CD14-positive monocyte (primary cell): ENCODE measurements at regions not wholly inside any gene's neighbourhood (a gene's known extent, or its start where the extent isn't known, plus 50 kb on each side); places are given as distances from the start of the nearest gene placed in this dataset.

ENCODE experiments used
- DNase-seq, 3 donors: peaks; one replicate each; pipeline ENCODE4 v3.0.0-alpha.2; 2011 to 2022
- H2AFZ ChIP-seq: 2 replicates; pipeline ENCODE4 v1.6.0; 2012; ENCODE audit warnings: mild to moderate bottlenecking, low read depth, low read length, inconsistent platforms; ENCODE audit not compliant: insufficient read depth, poor library complexity, severe bottlenecking
- H3K27ac ChIP-seq, 2 donors: 1 replicate in 1 of 2; 2 replicates in 1 of 2; pipeline ENCODE4 v1.5.1; 2012 to 2013; ENCODE audit warnings: low read length in 2 of 2, control low read depth in 1 of 2, inconsistent platforms in 1 of 2, low read depth in 1 of 2, mild to moderate bottlenecking in 1 of 2
- H3K27me3 ChIP-seq, 2 donors: one replicate each; pipeline versions ENCODE4 v1.6.0 to v1.6.1; 2011 to 2013; ENCODE audit warnings: low read length in 2 of 2; ENCODE audit not compliant: control insufficient read depth in 2 of 2, insufficient read depth in 2 of 2
- H3K36me3 ChIP-seq, 2 donors: replicated peaks in 1 of 2; 1 replicate in 1 of 2; 2 replicates in 1 of 2; pipeline versions ENCODE4 v1.5.1 to v1.6.1; 2012 to 2013; ENCODE audit warnings: low read length in 2 of 2, control low read depth in 1 of 2, inconsistent platforms in 1 of 2, mild to moderate bottlenecking in 1 of 2; ENCODE audit not compliant: insufficient read depth in 2 of 2, control insufficient read depth in 1 of 2
- H3K4me1 ChIP-seq, 2 donors: 1 replicate in 1 of 2; 2 replicates in 1 of 2; pipeline versions ENCODE4 v1.5.1 to v1.6.1; 2012 to 2013; ENCODE audit warnings: low read length in 2 of 2, control low read depth in 1 of 2, inconsistent platforms in 1 of 2, mild to moderate bottlenecking in 1 of 2, moderate library complexity in 1 of 2; ENCODE audit not compliant: insufficient read depth in 2 of 2, control insufficient read depth in 1 of 2
- H3K4me2 ChIP-seq: replicated peaks from 2 replicates; pipeline ENCODE3; 2012; ENCODE audit warnings: low read length, moderate library complexity, mild to moderate bottlenecking; ENCODE audit not compliant: poor library complexity, severe bottlenecking; ENCODE audit errors: extremely low read depth
- H3K4me3 ChIP-seq, 3 experiments: fragments of 200-600 bp in 1 of 3; sonication (generic) in 1 of 3; replicated peaks in 1 of 3; 1 replicate in 2 of 3; 2 replicates in 1 of 3; pipeline ENCODE4 v1.5.1; 2011 to 2013; ENCODE audit warnings: low read length in 3 of 3, mild to moderate bottlenecking in 3 of 3, control low read depth in 2 of 3, low read depth in 2 of 3, inconsistent platforms in 1 of 3, moderate library complexity in 1 of 3
- H3K79me2 ChIP-seq: 2 replicates; pipeline ENCODE4 v1.6.0; 2012; ENCODE audit warnings: mild to moderate bottlenecking, control low read depth, inconsistent platforms, low read length, moderate library complexity; ENCODE audit not compliant: insufficient read depth
- H3K9ac ChIP-seq: 2 replicates; pipeline ENCODE4 v1.6.0; 2017; ENCODE audit warnings: low read length, mild to moderate bottlenecking; ENCODE audit not compliant: insufficient read depth, poor library complexity, severe bottlenecking
- H3K9me3 ChIP-seq, 2 donors: replicated peaks in 1 of 2; 1 replicate in 1 of 2; 2 replicates in 1 of 2; pipeline versions ENCODE4 v1.5.1 to v1.6.1; 2012 to 2013; ENCODE audit warnings: low read length in 2 of 2, control low read depth in 1 of 2; ENCODE audit not compliant: control insufficient read depth in 1 of 2, insufficient read depth in 1 of 2
- H4K20me1 ChIP-seq: 2 replicates; pipeline ENCODE4 v1.6.0; 2012; ENCODE audit warnings: mild to moderate bottlenecking, low read length, control low read depth, moderate library complexity; ENCODE audit not compliant: insufficient read depth
- H3K27ac Mint-ChIP-seq, 7 donors: one replicate each; pipeline ENCODE4 v1.8.0; 2020; ENCODE audit warnings: mild to moderate bottlenecking in 7 of 7, mixed read lengths in 7 of 7, moderate library complexity in 6 of 7, inconsistent platforms in 2 of 7
- H3K27me3 Mint-ChIP-seq, 3 donors: one replicate each; pipeline ENCODE4 v1.8.0; 2021 to 2022; ENCODE audit warnings: low read depth in 3 of 3, mild to moderate bottlenecking in 3 of 3, mixed read lengths in 3 of 3, moderate library complexity in 3 of 3, inconsistent platforms in 1 of 3
- H3K36me3 Mint-ChIP-seq, 2 donors: one replicate each; pipeline ENCODE4 v1.8.0; 2020; ENCODE audit warnings: mixed read lengths in 2 of 2, inconsistent platforms in 1 of 2, mild to moderate bottlenecking in 1 of 2
- H3K4me1 Mint-ChIP-seq: one replicate; pipeline ENCODE4 v1.8.0; 2020; ENCODE audit warnings: mild to moderate bottlenecking, mixed read lengths
- H3K4me3 Mint-ChIP-seq, 2 donors: one replicate each; pipeline ENCODE4 v1.8.0; 2020; ENCODE audit warnings: mild to moderate bottlenecking in 2 of 2, mixed read lengths in 2 of 2, moderate library complexity in 1 of 2
- H3K9me3 Mint-ChIP-seq, 7 donors: one replicate each; pipeline ENCODE4 v1.8.0; 2020 to 2022; ENCODE audit warnings: mixed read lengths in 7 of 7, mild to moderate bottlenecking in 6 of 7, moderate library complexity in 6 of 7, inconsistent platforms in 2 of 7
- WGBS: methylation state at CpG from one replicate; pipeline ENCODE4 v1.1.5; 2013; ENCODE audit warnings: missing lambda C conversion rate; ENCODE audit not compliant: insufficient coverage; 5-methylcytosine and 5-hydroxymethylcytosine counted together
- intact Hi-C, 2 donors: fragments of 100-400 bp; cut with micrococcal nuclease; formaldehyde crosslinking; loops; one replicate each; pipeline versions ENCODE4 v1.15.0 to v1.15.1; 2023
- TF ChIP-seq, protein P1 (sequence below): fragments of 200-600 bp; IDR thresholded peaks from one replicate; pipeline ENCODE4 v1.8.0; 2022; ENCODE audit warnings: antibody characterized with exemption, mild to moderate bottlenecking

DNA sequence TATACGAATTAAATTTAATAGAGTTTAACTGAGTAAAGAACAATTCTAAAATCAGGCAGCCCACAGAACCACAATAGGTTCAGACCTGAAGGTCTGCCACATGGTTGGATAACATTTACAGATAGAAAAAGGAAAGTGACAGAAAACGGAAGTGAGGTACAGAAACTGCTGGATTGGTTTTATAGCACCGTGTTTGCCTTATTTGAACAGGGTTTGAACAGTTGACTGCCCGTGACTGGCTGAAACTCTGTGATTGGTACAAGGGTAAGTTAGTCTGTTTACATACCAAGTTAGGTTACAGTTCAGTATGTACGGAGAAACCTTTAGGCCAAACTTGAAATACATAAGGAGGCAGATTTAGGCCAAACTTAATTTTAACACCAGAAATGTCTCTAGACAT is 64.1 kb upstream of the ATXN3L start:
- Histone ChIP-seq H3K79me2 (no peaks in the 10 kb centered on the region), H3K4me3 (no peak overlapping the region), H3K4me2 (no peak overlapping the region), H3K36me3 (no peaks in the 10 kb centered on the region), H3K27me3 (peaks cover 0 to 11% of the 10 kb centered on the region in 2 donors), H2AFZ (no peak overlapping the region), H3K9ac (no peak overlapping the region), H4K20me1 (no peaks in the 10 kb centered on the region), H3K4me1 (no peaks in the 10 kb centered on the region), H3K9me3 (no peaks in the 10 kb centered on the region), H3K27ac (no peak overlapping the region)
- Mint-ChIP-seq H3K27me3 (peaks cover 0 to 7% (median 0%) of the 10 kb centered on the region in 3 donors), H3K4me3 (no peak overlapping the region), H3K27ac (no peak overlapping the region), H3K9me3 (peaks cover 0 to 6% (median 0%) of the 10 kb centered on the region in 7 donors), H3K36me3 (no peaks in the 10 kb centered on the region), H3K4me1 (no peaks in the 10 kb centered on the region)
- TF ChIP-seq, protein P1, sequence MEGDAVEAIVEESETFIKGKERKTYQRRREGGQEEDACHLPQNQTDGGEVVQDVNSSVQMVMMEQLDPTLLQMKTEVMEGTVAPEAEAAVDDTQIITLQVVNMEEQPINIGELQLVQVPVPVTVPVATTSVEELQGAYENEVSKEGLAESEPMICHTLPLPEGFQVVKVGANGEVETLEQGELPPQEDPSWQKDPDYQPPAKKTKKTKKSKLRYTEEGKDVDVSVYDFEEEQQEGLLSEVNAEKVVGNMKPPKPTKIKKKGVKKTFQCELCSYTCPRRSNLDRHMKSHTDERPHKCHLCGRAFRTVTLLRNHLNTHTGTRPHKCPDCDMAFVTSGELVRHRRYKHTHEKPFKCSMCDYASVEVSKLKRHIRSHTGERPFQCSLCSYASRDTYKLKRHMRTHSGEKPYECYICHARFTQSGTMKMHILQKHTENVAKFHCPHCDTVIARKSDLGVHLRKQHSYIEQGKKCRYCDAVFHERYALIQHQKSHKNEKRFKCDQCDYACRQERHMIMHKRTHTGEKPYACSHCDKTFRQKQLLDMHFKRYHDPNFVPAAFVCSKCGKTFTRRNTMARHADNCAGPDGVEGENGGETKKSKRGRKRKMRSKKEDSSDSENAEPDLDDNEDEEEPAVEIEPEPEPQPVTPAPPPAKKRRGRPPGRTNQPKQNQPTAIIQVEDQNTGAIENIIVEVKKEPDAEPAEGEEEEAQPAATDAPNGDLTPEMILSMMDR = no peak
- DNase-seq = no peak
- 57% methylated on average over 1 of the region's 5 CpGs for WGBS
- intact Hi-C loops = no loop called here

DNA sequence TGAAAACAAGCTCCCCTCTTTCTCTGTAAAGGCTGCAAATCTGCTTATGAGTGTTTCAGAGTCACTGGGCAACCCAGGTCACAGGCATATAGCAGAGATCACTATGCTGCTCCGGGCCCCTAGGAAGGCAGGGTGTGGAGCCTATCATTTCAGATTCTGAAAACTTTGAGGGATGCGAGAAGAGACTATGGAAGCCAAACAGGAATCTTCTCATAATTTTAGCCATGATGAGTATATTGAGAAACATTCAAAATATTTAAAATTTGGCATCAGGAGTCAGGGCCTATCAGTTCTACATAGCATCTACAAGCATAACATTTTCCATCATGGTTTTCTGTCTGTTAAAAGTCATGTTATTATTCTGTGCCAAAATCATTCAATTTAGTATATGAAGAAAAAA is 61.7 kb upstream of the ATXN3L start:
- no peak for DNase-seq
- Histone ChIP-seq H3K36me3 (no peaks in the 10 kb centered on the region), H3K4me2 (no peak overlapping the region), H3K27ac (no peak overlapping the region), H3K4me3 (no peak overlapping the region), H2AFZ (no peak overlapping the region), H3K4me1 (no peaks in the 10 kb centered on the region), H3K9ac (no peak overlapping the region), H4K20me1 (no peaks in the 10 kb centered on the region), H3K79me2 (no peaks in the 10 kb centered on the region), H3K9me3 (no peaks in the 10 kb centered on the region), H3K27me3 (peaks cover 0 to 9% of the 10 kb centered on the region in 2 donors)
- Mint-ChIP-seq H3K27me3 (peaks cover 0 to 9% (median 0%) of the 10 kb centered on the region in 3 donors), H3K9me3 (peaks cover 0 to 3% (median 1%) of the 10 kb centered on the region in 7 donors), H3K36me3 (no peaks in the 10 kb centered on the region), H3K27ac (no peak overlapping the region), H3K4me3 (no peak overlapping the region), H3K4me1 (no peaks in the 10 kb centered on the region)
- intact Hi-C loops = no loop called here
- TF ChIP-seq, protein P1 = no peak
- WGBS = 100% methylated on average over 1 of the region's 2 CpGs
